ENCODE measurements at regions not wholly inside any gene's neighbourhood (a gene's known extent, or its start where the extent isn't known, plus 50 kb on each side); places are given as distances from the start of the nearest gene placed in this dataset.

- H2BK15ac ChIP-seq (ENCODE audit: low read depth, poor library complexity, severe bottlenecking), result no peak overlapping the region
- peak overlapping the region; percentile 94 for H3K4me2 ChIP-seq (ENCODE audit: low read length, poor library complexity, severe bottlenecking)
- no peak overlapping the region for H3K23ac ChIP-seq (ENCODE audit: low read length in 2 of 2)
- H3K4me1 ChIP-seq (ENCODE audit: control insufficient read depth, insufficient read depth, low read depth, low read length), result peaks cover 4% of the 10 kb centered on the region
- H2AK5ac ChIP-seq (ENCODE audit: low read length, severe bottlenecking), result no peak overlapping the region
- no peaks in the 10 kb centered on the region for H3K79me1 ChIP-seq (replicated peaks; ENCODE audit: low read length, poor library complexity, severe bottlenecking)
- no peak overlapping the region for H2BK12ac ChIP-seq (ENCODE audit: low read length in 2 of 2)
- no peak overlapping the region for H4K8ac ChIP-seq (ENCODE audit: low read length)
- DNase-seq, result no peak
- peak overlapping the region; percentile 42 for H2AFZ ChIP-seq (ENCODE audit: low read depth, low read length)
- peaks cover 14 to 24% of the 10 kb centered on the region in 2 experiments for H3K27me3 ChIP-seq (ENCODE audit: control insufficient read depth in 1 of 2, insufficient read depth in 1 of 2, low read length in 2 of 2)
- H3K9me3 ChIP-seq (ENCODE audit: control insufficient read depth, low read length), result no peaks in the 10 kb centered on the region
- no peak overlapping the region for H2BK5ac ChIP-seq (ENCODE audit: low read depth, low read length, poor library complexity, severe bottlenecking)
- H3K4me3 ChIP-seq (ENCODE audit: insufficient read depth in 1 of 2, low read depth in 1 of 2, low read length in 2 of 2), result peak overlapping the region; percentile 52 to 56
- H3K14ac ChIP-seq (ENCODE audit: low read length in 2 of 2), result no peak overlapping the region
- no peak overlapping the region for H3K27ac ChIP-seq (ENCODE audit: low read length, poor library complexity, severe bottlenecking)
- H2BK120ac ChIP-seq (ENCODE audit: low read depth, low read length), result no peak overlapping the region
- H3K4ac ChIP-seq (ENCODE audit: low read depth in 1 of 2, low read length in 2 of 2), result no peak overlapping the region
- H3K9ac ChIP-seq (ENCODE audit: low read length), result no peak overlapping the region
- H3K36me3 ChIP-seq (ENCODE audit: control insufficient read depth in 1 of 2, insufficient read depth in 2 of 2, low read depth in 1 of 2, low read length in 2 of 2), result no peaks in the 10 kb centered on the region
- no peak overlapping the region for H3K18ac ChIP-seq (ENCODE audit: low read depth in 1 of 2, low read length in 2 of 2)
- 1% methylated on average over 82 of the region's 84 CpGs for WGBS
- H4K91ac ChIP-seq (ENCODE audit: low read length), result no peak overlapping the region
These were observed 123.4 kb downstream of the ANKRD30BL start for GRCh38 chr2:132038179-132038882.

GRCh38 chr2:132037527-132038178, 124.1 kb downstream of the ANKRD30BL start:
- Histone ChIP-seq H3K36me3 (ENCODE audit: control insufficient read depth in 1 of 2, insufficient read depth in 2 of 2, low read depth in 1 of 2, low read length in 2 of 2) (no peaks in the 10 kb centered on the region), H3K4me3 (ENCODE audit: insufficient read depth in 1 of 2, low read depth in 1 of 2, low read length in 2 of 2) (peak overlapping the region; percentile 52 to 56), H3K27ac (ENCODE audit: low read length, poor library complexity, severe bottlenecking) (no peak overlapping the region), H2BK5ac (ENCODE audit: low read depth, low read length, poor library complexity, severe bottlenecking) (no peak overlapping the region), H3K9me3 (ENCODE audit: control insufficient read depth, low read length) (no peaks in the 10 kb centered on the region), H3K79me1 (replicated peaks; ENCODE audit: low read length, poor library complexity, severe bottlenecking) (no peaks in the 10 kb centered on the region), H3K4me2 (ENCODE audit: low read length, poor library complexity, severe bottlenecking) (peak overlapping the region; percentile 94), H4K91ac (ENCODE audit: low read length) (no peak overlapping the region), H2BK120ac (ENCODE audit: low read depth, low read length) (no peak overlapping the region), H3K4me1 (ENCODE audit: control insufficient read depth, insufficient read depth, low read depth, low read length) (peaks cover 4% of the 10 kb centered on the region), H3K23ac (ENCODE audit: low read length in 2 of 2) (no peak overlapping the region), H3K27me3 (ENCODE audit: control insufficient read depth in 1 of 2, insufficient read depth in 1 of 2, low read length in 2 of 2) (peaks cover 14 to 24% of the 10 kb centered on the region in 2 experiments), H3K18ac (ENCODE audit: low read depth in 1 of 2, low read length in 2 of 2) (no peak overlapping the region), H4K8ac (ENCODE audit: low read length) (no peak overlapping the region), H2BK15ac (ENCODE audit: low read depth, poor library complexity, severe bottlenecking) (no peak overlapping the region), H3K4ac (ENCODE audit: low read depth in 1 of 2, low read length in 2 of 2) (no peak overlapping the region), H2AK5ac (ENCODE audit: low read length, severe bottlenecking) (no peak overlapping the region), H3K14ac (ENCODE audit: low read length in 2 of 2) (no peak overlapping the region), H2AFZ (ENCODE audit: low read depth, low read length) (peak overlapping the region; percentile 42), H2BK12ac (ENCODE audit: low read length in 2 of 2) (no peak overlapping the region), H3K9ac (ENCODE audit: low read length) (no peak overlapping the region)
- DNase-seq, result no peak
- 9% methylated on average over 43 of the region's 53 CpGs for WGBS

GRCh38 chr2:132034646-132035045, 127.1 kb downstream of the ANKRD30BL start:
- Histone ChIP-seq H3K4me3 (ENCODE audit: insufficient read depth in 1 of 2, low read depth in 1 of 2, low read length in 2 of 2) (no peak overlapping the region), H3K4me1 (ENCODE audit: control insufficient read depth, insufficient read depth, low read depth, low read length) (peaks cover 4% of the 10 kb centered on the region), H3K14ac (ENCODE audit: low read length in 2 of 2) (no peak overlapping the region), H3K4ac (ENCODE audit: low read depth in 1 of 2, low read length in 2 of 2) (no peak overlapping the region), H2AK5ac (ENCODE audit: low read length, severe bottlenecking) (no peak overlapping the region), H3K27ac (ENCODE audit: low read length, poor library complexity, severe bottlenecking) (no peak overlapping the region), H3K79me1 (replicated peaks; ENCODE audit: low read length, poor library complexity, severe bottlenecking) (no peaks in the 10 kb centered on the region), H4K8ac (ENCODE audit: low read length) (no peak overlapping the region), H2BK5ac (ENCODE audit: low read depth, low read length, poor library complexity, severe bottlenecking) (no peak overlapping the region), H3K9me3 (ENCODE audit: control insufficient read depth, low read length) (no peaks in the 10 kb centered on the region), H2BK120ac (ENCODE audit: low read depth, low read length) (no peak overlapping the region), H2AFZ (ENCODE audit: low read depth, low read length) (no peak overlapping the region), H3K9ac (ENCODE audit: low read length) (no peak overlapping the region), H3K23ac (ENCODE audit: low read length in 2 of 2) (no peak overlapping the region), H2BK15ac (ENCODE audit: low read depth, poor library complexity, severe bottlenecking) (no peak overlapping the region), H4K91ac (ENCODE audit: low read length) (no peak overlapping the region), H3K18ac (ENCODE audit: low read depth in 1 of 2, low read length in 2 of 2) (no peak overlapping the region), H3K4me2 (ENCODE audit: low read length, poor library complexity, severe bottlenecking) (no peak overlapping the region), H3K27me3 (ENCODE audit: control insufficient read depth in 1 of 2, insufficient read depth in 1 of 2, low read length in 2 of 2) (peaks cover 14 to 20% of the 10 kb centered on the region in 2 experiments), H2BK12ac (ENCODE audit: low read length in 2 of 2) (no peak overlapping the region), H3K36me3 (ENCODE audit: control insufficient read depth in 1 of 2, insufficient read depth in 2 of 2, low read depth in 1 of 2, low read length in 2 of 2) (no peaks in the 10 kb centered on the region)
- no peak for DNase-seq
- 49% methylated on average over 2 of the region's 2 CpGs for WGBS

GRCh38 chr2:132033949-132034348, 127.8 kb downstream of the ANKRD30BL start:
- DNase-seq, result no peak

More at GRCh38 chr2:132033949-132034348, 127.8 kb downstream of the ANKRD30BL start:
- no peak overlapping the region for H3K18ac ChIP-seq (ENCODE audit: low read depth in 1 of 2, low read length in 2 of 2)
- H2BK120ac ChIP-seq (ENCODE audit: low read depth, low read length), result no peak overlapping the region
- H3K9ac ChIP-seq (ENCODE audit: low read length), result no peak overlapping the region
- H3K4me2 ChIP-seq (ENCODE audit: low read length, poor library complexity, severe bottlenecking), result no peak overlapping the region
- H2BK12ac ChIP-seq (ENCODE audit: low read length in 2 of 2), result no peak overlapping the region
- H3K4me3 ChIP-seq (ENCODE audit: insufficient read depth in 1 of 2, low read depth in 1 of 2, low read length in 2 of 2), result no peak overlapping the region
- no peaks in the 10 kb centered on the region for H3K79me1 ChIP-seq (replicated peaks; ENCODE audit: low read length, poor library complexity, severe bottlenecking)
- no peak overlapping the region for H3K27ac ChIP-seq (ENCODE audit: low read length, poor library complexity, severe bottlenecking)
- H3K14ac ChIP-seq (ENCODE audit: low read length in 2 of 2), result no peak overlapping the region
- peaks cover 13 to 14% of the 10 kb centered on the region in 2 experiments for H3K27me3 ChIP-seq (ENCODE audit: control insufficient read depth in 1 of 2, insufficient read depth in 1 of 2, low read length in 2 of 2)
- H3K4ac ChIP-seq (ENCODE audit: low read depth in 1 of 2, low read length in 2 of 2), result no peak overlapping the region
- no peak overlapping the region for H4K91ac ChIP-seq (ENCODE audit: low read length)
- no peak overlapping the region for H3K23ac ChIP-seq (ENCODE audit: low read length in 2 of 2)
- H4K8ac ChIP-seq (ENCODE audit: low read length), result no peak overlapping the region
- peaks cover 4% of the 10 kb centered on the region for H3K4me1 ChIP-seq (ENCODE audit: control insufficient read depth, insufficient read depth, low read depth, low read length)
- H2AK5ac ChIP-seq (ENCODE audit: low read length, severe bottlenecking), result no peak overlapping the region
- no peak overlapping the region for H2BK15ac ChIP-seq (ENCODE audit: low read depth, poor library complexity, severe bottlenecking)
- WGBS, result 51% methylated on average over 2 of the region's 2 CpGs
- H3K9me3 ChIP-seq (ENCODE audit: control insufficient read depth, low read length), result no peaks in the 10 kb centered on the region
- no peak overlapping the region for H2AFZ ChIP-seq (ENCODE audit: low read depth, low read length)
- no peak overlapping the region for H2BK5ac ChIP-seq (ENCODE audit: low read depth, low read length, poor library complexity, severe bottlenecking)
- no peaks in the 10 kb centered on the region for H3K36me3 ChIP-seq (ENCODE audit: control insufficient read depth in 1 of 2, insufficient read depth in 2 of 2, low read depth in 1 of 2, low read length in 2 of 2)
